ENCODE measurements at regions not wholly inside any gene's neighbourhood (a gene's known extent, or its start where the extent isn't known, plus 50 kb on each side); places are given as distances from the start of the nearest gene placed in this dataset.

- DNase-seq, result no peak
Observed at GRCh38 chr22:47582067-47582466, 819.6 kb downstream of the TBC1D22A start.

GRCh38 chr22:47580121-47580520, 817.7 kb downstream of the TBC1D22A start:
- no peak for DNase-seq

- no peak for DNase-seq
Observed at GRCh38 chr22:47576908-47577307, 814.5 kb downstream of the TBC1D22A start.

- no peak for DNase-seq
Observed at GRCh38 chr22:47575291-47575690, 812.8 kb downstream of the TBC1D22A start.

GRCh38 chr22:47574556-47574955, 812.1 kb downstream of the TBC1D22A start:
- no peak for DNase-seq

GRCh38 chr22:47573141-47573540, 810.7 kb downstream of the TBC1D22A start:
- no peak for DNase-seq

GRCh38 chr22:47572443-47572842, 810.0 kb downstream of the TBC1D22A start:
- DNase-seq, result no peak

- no peak for DNase-seq
Observed at GRCh38 chr22:47571616-47572015, 809.2 kb downstream of the TBC1D22A start.

GRCh38 chr22:47570851-47571250, 808.4 kb downstream of the TBC1D22A start:
- DNase-seq, result no peak

GRCh38 chr22:47570300-47570685, 807.8 kb downstream of the TBC1D22A start:
- no peak for DNase-seq

GRCh38 chr22:47569389-47570299, 807.2 kb downstream of the TBC1D22A start:
- DNase-seq, result no peak

- no peak for DNase-seq
Observed at GRCh38 chr22:47568700-47569099, 806.2 kb downstream of the TBC1D22A start.

GRCh38 chr22:47567126-47568090, 805.0 kb downstream of the TBC1D22A start:
- DNase-seq, result no peak

- no peak for DNase-seq
Observed at GRCh38 chr22:47566491-47566890, 804.0 kb downstream of the TBC1D22A start.

- DNase-seq, result no peak
Observed at GRCh38 chr22:47565607-47566006, 803.2 kb downstream of the TBC1D22A start.

- DNase-seq, result peak; percentile 3
Observed at GRCh38 chr22:47564651-47565434, 802.4 kb downstream of the TBC1D22A start.

GRCh38 chr22:47564158-47564450, 801.7 kb downstream of the TBC1D22A start:
- no peak for DNase-seq

GRCh38 chr22:47563406-47564157, 801.1 kb downstream of the TBC1D22A start:
- no peak for DNase-seq

GRCh38 chr22:47561766-47562165, 799.3 kb downstream of the TBC1D22A start:
- DNase-seq, result no peak

GRCh38 chr22:47561115-47561675, 798.7 kb downstream of the TBC1D22A start:
- no peak for DNase-seq

GRCh38 chr22:47558828-47559700, 796.6 kb downstream of the TBC1D22A start:
- no peak for DNase-seq

Data from NCI-H1417 treated with DMSO at 0.1 percent for 48 hours (cell line).